Suppressor macrophage (primary cell): ENCODE measurements at regions not wholly inside any gene's neighbourhood (a gene's known extent, or its start where the extent isn't known, plus 50 kb on each side); places are given as distances from the start of the nearest gene placed in this dataset.
A peak's percentile ranks its signal among the peaks of the same experiment; 100 is the strongest.

ENCODE experiments used
- DNase-seq, 4 experiments: peaks; one replicate each; pipeline ENCODE4 v3.0.0-alpha.2; 2020 to 2022

DNA sequence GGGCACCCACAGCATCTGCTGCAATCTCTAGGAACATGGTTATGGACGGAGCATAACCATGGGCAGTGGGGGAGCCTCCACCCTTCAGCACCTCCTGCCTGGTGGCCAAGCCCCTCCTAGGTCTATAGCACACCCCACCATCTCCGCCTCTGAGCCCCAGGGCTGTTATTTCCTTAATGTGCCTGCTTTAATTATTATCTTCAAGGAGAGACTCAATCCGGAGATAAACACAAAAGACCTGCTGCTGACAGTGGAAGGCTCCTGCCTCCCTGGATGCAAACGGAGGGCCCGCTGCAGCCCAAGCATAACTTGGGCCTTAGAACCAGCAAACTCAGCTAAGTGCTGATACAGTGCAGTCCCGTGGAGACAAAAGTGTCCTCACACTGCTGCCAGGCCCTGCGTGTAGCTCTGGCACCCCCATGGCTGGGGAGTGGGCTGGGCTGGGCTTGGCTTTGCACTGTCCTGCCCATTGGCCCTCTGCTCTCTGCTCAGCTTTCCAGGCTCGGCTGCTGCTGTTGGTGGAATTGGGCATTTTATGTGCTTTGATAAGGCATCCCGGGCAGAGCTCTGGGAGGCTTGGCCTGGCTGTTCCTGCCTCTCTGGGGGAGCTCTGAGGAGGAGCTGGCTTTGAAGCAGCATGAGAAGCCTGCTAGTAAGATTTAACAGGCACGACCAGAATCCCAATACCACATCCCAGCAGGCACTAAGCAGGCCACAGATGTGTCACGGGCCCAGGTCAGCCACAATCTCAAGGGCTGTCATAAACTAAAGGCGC, 620.2 kb downstream of the PTPRU start:
- DNase-seq, result no peak

DNA sequence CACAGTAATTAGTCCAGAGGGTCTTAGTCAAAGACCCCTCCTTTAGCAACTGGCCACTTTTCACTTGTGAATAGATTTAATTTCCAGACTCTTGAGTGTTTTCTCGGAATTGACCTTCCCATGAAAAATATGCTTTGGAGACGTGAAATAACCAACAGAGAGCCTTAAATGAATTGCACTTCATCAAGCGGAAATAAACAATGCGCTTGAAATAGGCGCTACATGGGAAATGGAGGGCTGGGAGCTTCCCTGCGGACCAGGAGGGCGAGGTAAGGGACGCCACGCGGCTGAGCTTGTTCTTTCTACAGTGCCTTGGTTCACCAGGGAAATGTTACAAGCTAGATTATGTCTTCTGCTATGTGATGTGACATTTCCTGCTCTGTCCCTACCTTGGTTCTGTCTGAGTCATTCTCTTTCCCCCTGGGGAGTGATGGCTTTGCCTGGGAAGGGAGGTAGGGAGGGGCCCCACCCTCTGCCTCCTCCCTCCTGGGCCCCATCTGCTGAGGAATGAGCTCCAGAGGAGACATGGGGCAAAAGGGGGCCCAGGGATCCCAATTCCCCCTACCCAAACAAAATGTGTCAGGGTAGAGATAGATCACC, 619.3 kb downstream of the PTPRU start:
- no peak for DNase-seq

DNA sequence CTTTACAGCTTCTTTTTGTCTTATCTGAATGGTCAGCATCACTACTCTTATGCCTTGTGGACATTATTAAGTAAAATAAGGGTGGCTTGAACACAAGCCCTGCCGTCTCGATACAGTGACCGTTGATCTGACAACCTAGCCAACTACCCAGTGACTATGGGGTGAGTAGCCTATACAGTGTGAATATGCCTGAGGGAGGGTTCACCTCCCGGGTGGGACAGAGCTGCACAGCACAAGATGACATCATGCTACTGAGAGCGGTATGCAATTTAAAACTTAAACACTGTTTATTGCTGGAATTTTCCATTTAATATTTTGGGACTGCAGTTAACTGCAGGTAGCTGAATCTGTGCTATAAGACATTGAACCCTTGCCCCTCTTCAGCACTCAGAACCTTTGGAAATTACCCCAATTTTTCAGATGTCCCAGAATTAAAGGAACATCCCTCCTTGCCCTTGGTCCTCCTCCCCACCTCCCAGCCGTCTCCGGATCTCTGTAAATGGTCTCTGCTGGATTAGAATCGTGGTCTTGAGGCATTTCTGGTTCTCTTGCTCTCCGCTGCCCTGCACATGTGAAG, 618.5 kb downstream of the PTPRU start:
- no peak for DNase-seq

DNA sequence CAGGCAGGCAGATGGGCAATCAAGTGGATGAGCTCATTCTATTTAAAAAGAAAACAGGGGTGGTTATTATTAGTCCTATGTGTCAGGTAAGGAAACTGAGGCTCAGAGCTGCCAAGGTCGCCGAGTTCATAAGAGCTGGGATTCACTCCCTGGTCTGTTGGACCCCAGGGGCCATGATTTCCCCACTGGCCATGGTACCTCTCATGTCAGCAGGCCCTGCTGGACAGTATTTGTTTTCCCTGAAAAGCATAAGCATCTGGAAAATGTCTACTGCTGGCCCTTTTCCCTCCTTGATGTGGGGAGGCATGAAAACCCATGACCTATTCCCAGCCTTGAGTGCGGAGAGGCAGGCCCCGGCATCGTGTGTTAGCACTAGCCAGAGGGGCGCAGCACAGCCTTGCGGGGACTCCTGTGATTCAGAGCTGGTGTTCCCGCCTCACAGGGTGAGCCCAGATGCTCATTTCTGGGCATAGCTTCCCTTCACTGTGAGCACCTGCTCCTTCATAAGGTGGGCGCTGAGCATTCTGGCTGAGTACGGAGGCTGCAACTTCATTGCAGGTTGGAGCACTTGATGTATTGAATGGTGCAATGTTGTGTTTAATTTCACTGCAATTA, 617.5 kb downstream of the PTPRU start:
- no peak for DNase-seq

DNA sequence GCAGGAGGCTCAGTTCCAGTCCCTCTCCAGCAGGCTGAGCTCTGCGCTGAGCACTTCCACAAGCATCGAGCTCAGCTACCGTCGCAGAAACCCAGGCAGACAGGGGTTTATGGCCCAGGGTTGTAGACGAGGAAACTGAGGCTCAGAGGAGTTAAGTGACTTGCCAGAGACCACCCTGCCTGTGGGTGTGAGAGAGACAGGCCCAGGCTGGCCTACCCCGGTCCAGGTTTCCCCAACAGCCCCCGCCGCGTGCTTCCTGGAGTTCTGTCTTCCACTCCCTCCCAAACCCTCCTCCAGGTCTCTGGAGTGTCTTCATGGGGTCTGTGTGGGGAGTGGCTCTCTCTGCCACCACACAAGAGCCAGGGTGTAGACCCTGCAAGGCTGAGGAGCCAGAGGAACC, 615.9 kb downstream of the PTPRU start:
- no peak for DNase-seq

DNA sequence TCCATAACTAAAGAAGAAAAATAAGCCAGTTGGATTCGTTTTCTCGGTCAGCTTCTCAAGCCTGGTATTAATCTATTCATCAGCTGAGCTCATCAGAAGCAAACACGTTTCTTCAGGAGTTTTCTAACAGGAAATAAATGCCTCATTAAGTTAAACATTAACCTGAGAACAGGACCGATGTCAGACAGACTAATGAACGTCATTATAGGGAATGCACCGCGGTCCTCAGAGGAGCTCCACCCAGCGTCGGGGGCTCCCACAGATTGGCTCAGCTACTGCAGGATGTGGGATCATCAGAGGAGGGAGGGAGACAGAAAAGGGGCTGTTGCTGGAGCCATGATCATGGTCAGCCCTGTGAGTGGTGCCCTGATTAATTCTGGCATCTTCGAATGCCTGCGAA, 615.4 kb downstream of the PTPRU start:
- DNase-seq, result no peak

DNA sequence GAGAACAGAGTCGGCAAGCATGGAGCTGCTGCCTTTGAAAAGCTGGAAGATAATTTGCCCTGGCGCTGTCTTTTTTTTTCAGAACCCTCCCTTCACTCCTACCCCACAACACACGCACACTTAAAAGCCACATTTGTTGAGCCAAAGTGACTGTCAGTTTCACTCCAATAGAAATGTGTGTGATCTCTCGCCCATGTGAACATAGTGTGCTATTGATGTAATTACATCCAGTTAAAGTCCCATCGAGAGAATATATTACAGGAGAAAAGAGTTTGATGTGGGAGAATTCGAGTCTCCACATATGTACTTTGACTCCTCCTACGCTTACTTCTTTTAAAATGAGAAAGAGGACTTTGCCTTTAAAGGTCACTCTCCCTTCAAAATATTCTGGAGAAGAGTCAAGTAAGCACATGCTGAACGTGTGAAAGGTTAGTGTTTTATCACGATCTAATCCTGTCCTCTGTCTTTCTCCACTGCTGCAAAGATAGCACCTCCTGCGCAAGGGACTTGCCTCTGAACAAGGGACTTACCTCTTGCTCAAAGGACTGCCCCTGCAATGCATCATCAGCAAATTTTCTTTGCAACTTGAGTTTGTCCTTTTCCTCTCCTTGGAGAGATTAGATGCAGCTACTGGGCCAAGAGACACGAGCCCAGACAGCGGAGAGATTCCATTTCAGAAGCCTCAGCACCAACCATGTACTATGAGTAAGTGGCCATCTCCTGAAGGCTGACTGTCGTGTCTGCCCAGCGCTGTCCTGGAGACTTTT, 613.9 kb downstream of the PTPRU start:
- no peak for DNase-seq

DNA sequence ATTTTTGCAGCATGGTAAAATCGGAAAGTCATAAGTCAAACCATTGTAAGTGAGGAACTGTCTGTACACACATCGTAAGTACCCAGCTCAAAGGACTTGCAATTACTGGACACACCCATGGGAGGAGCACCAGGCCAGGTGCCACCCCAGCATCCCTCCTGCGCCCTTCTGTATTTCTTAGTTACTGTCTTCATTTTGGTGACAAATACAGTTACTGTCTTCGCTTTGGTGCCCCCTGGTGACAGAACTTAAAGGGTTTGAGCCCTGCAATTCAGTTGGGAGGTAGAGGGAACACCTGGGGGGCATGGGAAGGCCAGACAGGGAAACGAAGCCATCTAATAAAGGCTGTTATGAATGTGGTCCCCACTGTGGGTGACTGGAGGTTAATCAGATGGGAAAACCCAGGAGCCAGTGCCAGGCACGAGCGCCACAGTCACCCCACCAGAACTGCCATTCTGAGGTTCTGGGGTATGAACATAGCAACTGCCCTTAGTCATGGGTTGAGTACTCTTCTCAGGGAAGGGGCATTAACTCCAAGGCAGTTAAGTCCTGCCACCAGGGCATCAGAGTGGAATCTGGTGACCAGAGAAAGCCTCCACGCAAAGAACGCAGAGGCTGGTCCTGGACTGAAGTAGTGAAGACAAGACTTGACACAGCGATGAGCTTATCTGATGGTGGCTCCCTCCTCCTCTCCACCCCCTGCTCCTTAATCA, 612.9 kb downstream of the PTPRU start:
- DNase-seq, result peak; percentile 47 to 74 (median 66)

DNA sequence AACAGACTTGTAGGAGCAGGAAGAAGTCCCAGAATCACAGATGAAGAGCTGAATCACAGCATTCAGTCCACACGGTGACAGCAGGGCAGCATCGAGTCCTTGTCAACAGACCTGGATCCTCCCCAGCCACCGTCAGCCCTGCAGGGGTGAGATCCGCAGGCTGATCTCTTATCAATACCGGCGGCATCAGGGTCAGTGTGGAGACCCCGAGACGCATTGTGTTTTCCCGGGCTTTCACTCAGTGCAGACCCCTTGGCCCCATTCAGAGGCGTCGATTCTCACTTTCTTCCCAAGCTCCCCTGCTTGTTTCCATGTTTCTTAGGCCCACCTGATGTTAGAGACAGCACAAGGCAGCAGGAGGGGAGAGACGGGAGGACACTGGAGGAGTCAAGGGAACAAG, 609.6 kb downstream of the PTPRU start:
- no peak for DNase-seq

DNA sequence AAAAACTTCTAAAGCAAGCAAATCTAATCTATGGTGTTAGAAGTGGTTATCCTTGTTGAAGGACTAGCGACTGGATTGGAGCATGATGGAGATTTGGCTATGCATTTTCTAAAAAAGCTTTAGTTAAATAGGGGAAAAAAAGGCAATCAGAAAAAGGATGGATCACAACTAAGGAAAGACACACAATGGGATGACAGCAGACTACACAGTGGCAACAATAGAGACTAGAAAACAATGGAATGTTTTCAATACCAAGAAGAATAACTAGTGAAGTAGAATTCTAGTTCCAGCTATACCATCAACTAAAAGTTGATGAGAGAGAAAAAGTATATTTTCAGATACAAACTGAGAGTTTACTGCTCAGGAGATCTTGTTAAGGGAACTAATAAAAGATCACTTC, 605.8 kb downstream of the PTPRU start:
- no peak for DNase-seq

DNA sequence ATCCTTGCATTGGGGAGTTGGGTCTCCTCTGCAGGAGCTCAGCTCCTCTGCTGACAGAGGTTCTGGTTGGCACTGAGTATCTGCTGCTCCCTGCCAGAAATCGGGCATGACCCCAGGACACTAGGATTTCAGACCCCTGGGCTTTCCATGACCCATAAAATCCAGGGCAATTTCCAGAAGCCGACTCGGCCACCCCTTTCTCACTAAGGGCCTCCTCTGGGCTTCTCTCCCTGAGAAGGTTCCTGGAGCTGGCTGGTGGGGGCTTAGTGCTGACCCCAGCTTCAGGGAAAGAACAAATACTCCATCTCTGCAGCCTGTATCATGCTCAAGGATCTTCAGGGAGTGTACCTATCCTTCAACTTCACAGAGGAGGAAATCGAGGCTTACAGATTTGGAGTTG, 603.4 kb downstream of the PTPRU start:
- no peak for DNase-seq

DNA sequence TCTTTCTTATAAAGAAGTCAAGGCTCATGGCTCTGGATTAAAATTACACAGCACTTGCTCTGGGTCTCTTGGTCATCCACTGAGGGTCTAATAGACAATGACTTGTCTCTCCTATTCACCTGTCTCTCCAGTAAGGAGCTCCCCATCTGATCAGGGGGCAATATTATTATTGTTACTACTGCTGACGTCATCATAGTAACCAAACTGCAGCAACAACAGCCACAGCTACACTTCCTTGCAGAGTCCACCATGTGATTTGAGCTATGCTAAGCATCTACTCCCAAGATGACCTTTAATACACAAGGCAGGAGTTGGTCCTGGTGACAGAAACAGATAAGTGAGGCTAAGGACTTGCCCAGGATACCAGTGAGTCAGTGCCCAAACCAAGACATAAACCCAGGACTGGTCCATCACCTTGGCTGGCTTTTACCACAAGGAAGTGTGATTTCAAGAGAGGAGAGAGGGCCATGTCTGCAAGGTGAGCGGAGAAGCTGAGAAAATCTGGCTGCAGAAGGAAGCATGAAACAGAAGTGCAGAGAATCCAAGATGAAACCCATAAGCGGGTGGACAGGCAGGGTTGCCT, 602.5 kb downstream of the PTPRU start:
- DNase-seq, result no peak

DNA sequence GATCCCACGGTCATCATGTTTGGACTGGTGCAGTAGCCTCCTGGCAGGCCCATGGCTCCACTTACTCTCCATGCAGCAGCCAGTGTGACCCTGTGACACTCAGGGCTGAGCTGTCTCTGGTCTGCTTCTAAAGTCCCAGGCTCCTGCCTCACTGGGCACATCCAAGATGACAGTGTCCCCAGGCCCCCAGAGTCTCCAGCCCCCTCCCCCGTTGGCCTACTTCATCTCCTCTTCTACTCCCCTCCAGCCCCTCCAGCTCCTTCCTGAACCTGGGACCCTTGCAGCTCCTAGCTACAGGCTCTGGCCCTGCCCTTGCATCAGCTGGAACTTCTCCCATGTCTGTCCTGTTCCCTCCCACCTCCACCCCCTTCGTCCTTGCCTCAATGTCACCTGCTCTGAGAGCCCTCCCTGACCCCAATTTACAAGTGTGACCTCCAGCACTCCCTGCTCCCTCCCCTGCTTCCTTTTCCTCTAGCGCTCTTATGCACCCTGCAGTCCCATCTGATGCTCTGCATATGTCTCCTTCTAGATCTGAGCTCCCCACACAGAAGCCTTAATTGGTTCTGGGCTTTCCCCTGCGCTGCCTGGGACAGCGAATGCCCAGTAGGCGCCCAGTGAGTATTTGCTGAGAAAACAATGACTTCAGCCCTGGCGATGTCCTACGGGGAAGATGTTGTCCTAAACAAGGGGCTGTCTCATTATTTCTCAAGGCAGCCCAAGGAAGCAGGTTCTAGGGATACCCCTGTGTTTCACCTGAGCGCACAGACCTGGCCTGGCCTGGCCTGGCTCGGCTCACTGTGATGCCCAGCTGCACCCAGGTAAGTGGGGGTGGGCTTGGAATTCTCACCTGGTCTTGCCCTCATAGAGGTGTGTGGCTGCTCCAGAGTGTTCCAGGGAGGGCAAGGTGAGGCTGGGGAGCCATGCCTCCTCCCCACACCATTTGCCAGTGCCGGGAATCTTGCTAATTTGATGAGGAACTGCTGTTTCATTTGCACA, 600.6 kb downstream of the PTPRU start:
- no peak for DNase-seq

DNA sequence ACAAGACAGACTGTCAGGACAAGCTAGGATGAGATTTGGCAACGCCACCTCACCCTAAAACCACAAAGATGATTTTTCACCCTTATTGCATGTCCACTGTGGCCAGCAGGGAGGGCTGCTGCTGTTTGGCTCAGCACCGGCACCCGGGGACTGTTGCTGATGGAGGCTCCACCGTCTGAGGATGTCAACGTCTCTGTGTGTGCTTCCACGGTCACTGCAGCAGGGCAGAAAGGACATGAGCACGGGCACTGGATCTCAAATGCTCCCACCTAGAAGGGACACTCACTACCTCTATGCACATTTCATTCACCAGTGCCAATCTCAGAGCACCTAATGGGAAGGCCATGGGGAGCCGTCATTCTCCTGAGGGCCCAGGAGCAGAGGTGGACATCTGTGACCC, 599.6 kb downstream of the PTPRU start:
- no peak for DNase-seq

DNA sequence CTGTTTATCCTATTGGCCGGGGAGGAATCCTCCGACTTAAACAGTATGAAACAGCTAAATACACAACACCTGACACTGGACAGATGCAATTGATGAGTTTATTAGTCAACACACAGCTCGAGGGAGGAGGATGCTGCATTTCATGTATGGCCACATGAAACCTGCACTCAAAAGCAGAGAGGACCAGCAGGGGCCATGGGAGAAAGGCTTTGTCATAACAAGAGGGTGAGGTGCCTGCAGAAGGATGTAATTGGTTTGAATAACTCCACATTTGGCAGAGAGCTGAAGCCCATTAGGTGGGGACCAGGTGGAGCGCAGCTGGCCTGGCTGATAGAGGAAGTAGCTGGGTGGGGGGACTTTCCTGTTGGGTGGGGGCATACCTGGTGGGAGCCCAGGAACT, 599.1 kb downstream of the PTPRU start:
- no peak for DNase-seq

DNA sequence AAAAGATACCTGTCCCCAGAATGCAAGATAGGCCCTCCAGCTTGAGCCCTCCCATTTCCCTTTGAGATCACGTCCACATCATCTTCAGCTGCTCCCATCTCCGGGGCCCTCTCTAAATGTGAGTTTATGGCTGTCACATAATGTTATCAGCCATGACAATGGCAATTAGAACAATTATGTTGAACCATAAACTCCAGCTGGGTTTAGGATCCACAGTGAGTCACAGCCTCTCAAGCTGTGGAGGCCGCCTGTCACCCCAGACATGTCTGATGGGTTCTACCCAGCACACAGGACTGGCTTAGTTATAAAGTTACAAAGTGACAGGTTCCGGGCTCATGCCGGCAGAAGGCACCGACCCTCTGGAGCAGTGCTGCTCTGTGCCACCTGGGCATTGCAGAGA, 597.3 kb downstream of the PTPRU start:
- DNase-seq, result no peak

DNA sequence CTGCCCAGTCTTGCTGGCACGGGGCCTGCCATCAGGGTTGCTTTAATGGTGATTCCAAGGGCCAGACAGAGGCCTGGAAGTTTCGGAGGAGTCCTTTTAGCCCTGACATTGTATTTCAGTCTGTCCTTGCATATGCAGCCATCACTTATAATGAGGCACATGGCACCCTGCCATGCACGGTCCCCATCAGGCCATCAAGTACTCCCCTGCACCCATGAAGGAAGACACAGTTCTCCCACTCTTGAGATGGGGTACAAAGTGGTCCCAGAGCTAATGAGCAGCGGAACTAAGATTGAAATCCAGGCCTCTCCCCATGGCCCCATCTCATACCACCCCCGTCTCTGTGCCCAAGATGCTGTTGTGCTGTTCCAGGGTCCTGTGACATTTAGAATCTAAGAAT, 596.6 kb downstream of the PTPRU start:
- DNase-seq, result no peak

DNA sequence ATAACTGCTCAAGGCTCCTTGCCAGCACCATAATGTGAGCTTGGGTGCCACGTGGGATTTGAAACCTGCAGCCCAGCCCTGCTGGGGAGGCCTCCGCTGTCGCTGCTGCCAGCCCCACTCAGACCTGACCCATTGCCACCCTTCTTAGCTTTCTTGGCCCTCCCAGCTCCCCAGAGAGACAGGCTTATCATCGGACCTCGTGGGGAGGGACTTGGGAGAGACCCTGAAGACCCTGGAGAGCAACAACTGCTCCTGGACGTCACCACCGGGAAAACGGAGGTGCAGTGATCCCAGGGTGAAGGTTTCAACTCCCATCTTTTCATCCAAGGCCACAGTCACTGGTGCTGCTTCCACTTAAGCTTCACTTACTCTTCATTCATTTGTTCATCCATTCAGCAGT, 596.1 kb downstream of the PTPRU start:
- no peak for DNase-seq

DNA sequence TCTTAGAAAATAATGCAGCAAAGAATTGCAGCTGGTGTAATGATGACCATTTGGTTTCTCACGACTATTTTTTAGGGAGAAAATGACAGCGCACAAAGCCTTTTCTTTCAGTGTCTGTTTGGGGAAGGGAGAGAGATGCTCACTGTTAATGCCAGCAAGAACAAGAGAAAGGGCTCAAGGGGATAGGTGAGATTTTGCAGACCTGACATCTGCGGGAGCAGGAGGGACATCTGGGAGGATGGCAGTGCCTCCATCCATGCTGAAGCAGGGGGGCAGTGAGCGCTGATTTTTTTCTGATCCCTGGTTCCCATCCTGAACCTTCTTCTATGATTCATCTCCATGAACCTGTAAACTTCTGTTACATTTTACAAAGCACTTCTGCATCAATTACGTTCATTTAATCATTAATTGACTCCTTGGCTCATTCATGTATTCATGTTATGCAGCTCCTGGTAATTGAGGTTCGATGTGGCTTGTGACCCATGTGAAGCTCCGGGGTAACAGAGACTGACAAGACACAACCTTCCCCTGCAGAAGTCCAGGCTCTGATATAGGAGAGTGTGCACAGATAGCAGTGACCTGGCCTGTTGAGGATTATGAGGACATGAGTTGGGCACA, 595.3 kb downstream of the PTPRU start:
- no peak for DNase-seq

DNA sequence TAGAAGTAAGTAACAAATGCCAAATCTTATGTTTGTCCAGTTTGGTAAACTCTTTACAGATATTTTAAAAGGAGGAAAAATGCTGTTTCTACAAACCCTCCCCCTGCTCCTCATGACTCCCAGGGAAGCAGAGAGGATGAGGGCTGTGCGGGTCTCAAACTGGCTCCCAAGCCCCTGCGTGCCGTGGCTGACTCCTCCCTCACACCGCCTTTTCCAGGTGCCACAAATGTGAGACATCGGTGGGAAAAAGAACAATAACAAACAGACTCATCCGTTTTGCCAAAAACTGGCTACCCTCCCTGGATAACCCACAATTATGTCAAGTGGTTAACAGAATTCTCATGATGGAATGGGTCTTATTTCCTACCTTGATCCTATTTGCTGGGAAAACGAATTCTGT, 594.6 kb downstream of the PTPRU start:
- no peak for DNase-seq
